Testis (tissue), 2 donors: ENCODE measurements at regions not wholly inside any gene's neighbourhood (a gene's known extent, or its start where the extent isn't known, plus 50 kb on each side); places are given as distances from the start of the nearest gene placed in this dataset.

Experiments
- POLR2A ChIP-seq: fragments of 450-650 bp; IDR thresholded peaks from one replicate; pipeline ENCODE4 v1.6.1; 2017; ENCODE audit warnings: antibody characterized with exemption, mild to moderate bottlenecking, moderate library complexity
- TF ChIP-seq, protein P1 (sequence below), 3 experiments: fragments of 450-650 bp in 2 of 3; fragments of 200-600 bp in 1 of 3; sonication (generic) in 1 of 3; IDR thresholded peaks; one replicate each; pipeline ENCODE4 v1.5.1; 2016 to 2019; ENCODE audit warnings: antibody characterized with exemption in 3 of 3, mild to moderate bottlenecking in 2 of 3, moderate library complexity in 1 of 3

DNA sequence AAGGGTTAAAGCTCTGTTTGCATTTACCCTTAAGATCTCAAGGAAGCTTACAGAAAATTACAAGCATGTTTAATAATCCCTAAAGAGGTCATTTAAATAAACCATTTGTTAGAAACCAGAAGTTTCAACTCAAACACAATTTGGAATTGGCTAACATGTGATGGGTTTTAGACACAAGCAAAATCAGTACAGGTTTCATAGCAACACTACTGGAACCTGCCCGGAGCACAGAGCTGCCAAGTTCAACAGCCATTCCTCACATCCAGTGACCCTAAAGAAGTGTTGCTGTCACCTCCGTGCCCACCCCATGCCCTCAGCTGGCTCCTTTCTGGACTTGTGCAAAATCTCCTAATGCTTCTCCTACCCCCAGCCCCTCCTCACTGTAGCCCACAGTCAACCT lies 338.8 kb upstream of the AUTS2 start:
- TF ChIP-seq, protein P1, sequence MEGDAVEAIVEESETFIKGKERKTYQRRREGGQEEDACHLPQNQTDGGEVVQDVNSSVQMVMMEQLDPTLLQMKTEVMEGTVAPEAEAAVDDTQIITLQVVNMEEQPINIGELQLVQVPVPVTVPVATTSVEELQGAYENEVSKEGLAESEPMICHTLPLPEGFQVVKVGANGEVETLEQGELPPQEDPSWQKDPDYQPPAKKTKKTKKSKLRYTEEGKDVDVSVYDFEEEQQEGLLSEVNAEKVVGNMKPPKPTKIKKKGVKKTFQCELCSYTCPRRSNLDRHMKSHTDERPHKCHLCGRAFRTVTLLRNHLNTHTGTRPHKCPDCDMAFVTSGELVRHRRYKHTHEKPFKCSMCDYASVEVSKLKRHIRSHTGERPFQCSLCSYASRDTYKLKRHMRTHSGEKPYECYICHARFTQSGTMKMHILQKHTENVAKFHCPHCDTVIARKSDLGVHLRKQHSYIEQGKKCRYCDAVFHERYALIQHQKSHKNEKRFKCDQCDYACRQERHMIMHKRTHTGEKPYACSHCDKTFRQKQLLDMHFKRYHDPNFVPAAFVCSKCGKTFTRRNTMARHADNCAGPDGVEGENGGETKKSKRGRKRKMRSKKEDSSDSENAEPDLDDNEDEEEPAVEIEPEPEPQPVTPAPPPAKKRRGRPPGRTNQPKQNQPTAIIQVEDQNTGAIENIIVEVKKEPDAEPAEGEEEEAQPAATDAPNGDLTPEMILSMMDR (IDR thresholded peaks at IDR 0.05): no peak
- TF ChIP-seq POLR2A: no peak
